ENCODE measurements at regions not wholly inside any gene's neighbourhood (a gene's known extent, or its start where the extent isn't known, plus 50 kb on each side); places are given as distances from the start of the nearest gene placed in this dataset.

GRCh38 chr9:14538526-14538925 is 154.7 kb downstream of the ZDHHC21 start:
- TF ChIP-seq, protein P1, sequence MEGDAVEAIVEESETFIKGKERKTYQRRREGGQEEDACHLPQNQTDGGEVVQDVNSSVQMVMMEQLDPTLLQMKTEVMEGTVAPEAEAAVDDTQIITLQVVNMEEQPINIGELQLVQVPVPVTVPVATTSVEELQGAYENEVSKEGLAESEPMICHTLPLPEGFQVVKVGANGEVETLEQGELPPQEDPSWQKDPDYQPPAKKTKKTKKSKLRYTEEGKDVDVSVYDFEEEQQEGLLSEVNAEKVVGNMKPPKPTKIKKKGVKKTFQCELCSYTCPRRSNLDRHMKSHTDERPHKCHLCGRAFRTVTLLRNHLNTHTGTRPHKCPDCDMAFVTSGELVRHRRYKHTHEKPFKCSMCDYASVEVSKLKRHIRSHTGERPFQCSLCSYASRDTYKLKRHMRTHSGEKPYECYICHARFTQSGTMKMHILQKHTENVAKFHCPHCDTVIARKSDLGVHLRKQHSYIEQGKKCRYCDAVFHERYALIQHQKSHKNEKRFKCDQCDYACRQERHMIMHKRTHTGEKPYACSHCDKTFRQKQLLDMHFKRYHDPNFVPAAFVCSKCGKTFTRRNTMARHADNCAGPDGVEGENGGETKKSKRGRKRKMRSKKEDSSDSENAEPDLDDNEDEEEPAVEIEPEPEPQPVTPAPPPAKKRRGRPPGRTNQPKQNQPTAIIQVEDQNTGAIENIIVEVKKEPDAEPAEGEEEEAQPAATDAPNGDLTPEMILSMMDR (IDR thresholded peaks at IDR 0.05; ENCODE audit: unreplicated experiment) = no peak
- H3K4me1 Mint-ChIP-seq = peaks cover 30% of the 10 kb centered on the region

DNA sequence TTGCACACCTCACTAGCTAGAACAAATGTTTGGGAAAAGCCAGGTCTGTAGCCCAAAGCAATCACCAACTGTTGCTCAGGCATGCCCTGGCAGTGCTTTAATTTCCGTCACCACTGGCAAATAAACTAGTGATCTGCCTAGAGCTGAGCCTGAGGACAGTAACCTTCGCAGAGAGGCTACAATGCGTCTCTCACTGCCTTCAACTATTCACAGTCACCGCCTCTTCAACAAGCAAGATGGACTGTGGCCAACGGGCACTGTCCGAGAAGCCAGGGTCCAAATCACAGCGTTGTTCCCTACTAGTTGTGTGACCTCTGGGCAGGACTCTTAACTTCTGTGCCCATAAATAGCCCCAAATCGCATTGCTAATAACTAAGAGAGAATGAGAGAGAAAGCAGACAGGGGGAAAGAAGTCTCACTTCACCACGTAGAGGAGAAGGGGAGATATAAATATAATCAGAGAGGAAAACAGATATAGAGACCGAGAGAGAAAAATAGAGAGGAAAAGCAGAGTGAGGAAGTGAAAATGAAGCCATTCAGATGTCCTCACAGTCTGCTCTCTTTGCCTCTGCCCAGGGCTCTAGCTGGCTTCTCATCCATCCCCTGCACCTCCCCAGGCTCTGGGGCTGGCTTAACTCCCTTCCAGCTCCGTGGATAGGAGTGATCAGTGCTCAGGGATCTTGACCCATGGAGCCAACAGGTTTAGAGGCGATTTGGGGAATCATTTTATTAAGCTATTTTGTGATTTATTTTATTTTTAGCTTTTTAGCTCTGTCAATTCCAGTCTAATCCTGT is 157.9 kb downstream of the ZDHHC21 start:
- Mint-ChIP-seq H3K9me3 (peaks cover 8% of the 10 kb centered on the region), H3K4me1 (peaks cover 45% of the 10 kb centered on the region), H3K27me3 (ENCODE audit: low read depth) (no peaks in the 10 kb centered on the region), H3K4me3 (no peak overlapping the region), H3K27ac (no peak overlapping the region), H3K36me3 (no peaks in the 10 kb centered on the region)
- DNase-seq (ENCODE audit: low spot score in 2 of 2, unreplicated experiment in 2 of 2) = no peak
- TF ChIP-seq, protein P1 (IDR thresholded peaks at IDR 0.05; ENCODE audit: unreplicated experiment) = no peak

More at GRCh38 chr9:14538526-14538925, 154.7 kb downstream of the ZDHHC21 start:
- no peak overlapping the region for H3K4me3 Mint-ChIP-seq
- H3K27me3 Mint-ChIP-seq (ENCODE audit: low read depth) = no peaks in the 10 kb centered on the region
- peaks cover 8% of the 10 kb centered on the region for H3K9me3 Mint-ChIP-seq
- H3K36me3 Mint-ChIP-seq = no peaks in the 10 kb centered on the region
- H3K27ac Mint-ChIP-seq = no peak overlapping the region
- DNase-seq (ENCODE audit: low spot score in 2 of 2, unreplicated experiment in 2 of 2) = no peak

GRCh38 chr9:14533867-14534640 is 159.2 kb downstream of the ZDHHC21 start:
- peaks cover 1% of the 10 kb centered on the region for H3K9me3 Mint-ChIP-seq
- peak overlapping the region; percentile 9 for H3K27ac Mint-ChIP-seq
- H3K27me3 Mint-ChIP-seq (ENCODE audit: low read depth) = no peaks in the 10 kb centered on the region
- no peak overlapping the region for H3K4me3 Mint-ChIP-seq
- TF ChIP-seq, protein P1 (IDR thresholded peaks at IDR 0.05; ENCODE audit: unreplicated experiment) = no peak
- DNase-seq (ENCODE audit: low spot score in 2 of 2, unreplicated experiment in 2 of 2) = no peak
- no peaks in the 10 kb centered on the region for H3K36me3 Mint-ChIP-seq
- peaks cover 46% of the 10 kb centered on the region for H3K4me1 Mint-ChIP-seq

GRCh38 chr9:14532456-14533115 is 160.6 kb downstream of the ZDHHC21 start:
- TF ChIP-seq, protein P1 (IDR thresholded peaks at IDR 0.05; ENCODE audit: unreplicated experiment) = no peak
- Mint-ChIP-seq H3K4me1 (peaks cover 37% of the 10 kb centered on the region), H3K36me3 (no peaks in the 10 kb centered on the region), H3K4me3 (no peak overlapping the region), H3K9me3 (no peaks in the 10 kb centered on the region), H3K27me3 (ENCODE audit: low read depth) (no peaks in the 10 kb centered on the region), H3K27ac (peak overlapping the region; percentile 27)
- no peak for DNase-seq (ENCODE audit: low spot score in 2 of 2, unreplicated experiment in 2 of 2)

GRCh38 chr9:14531341-14532269 is 161.6 kb downstream of the ZDHHC21 start:
- TF ChIP-seq, protein P1 (IDR thresholded peaks at IDR 0.05; ENCODE audit: unreplicated experiment) = no peak
- no peak for DNase-seq (ENCODE audit: low spot score in 2 of 2, unreplicated experiment in 2 of 2)
- H3K4me3 Mint-ChIP-seq = no peak overlapping the region
- peaks cover 34% of the 10 kb centered on the region for H3K4me1 Mint-ChIP-seq
- no peaks in the 10 kb centered on the region for H3K36me3 Mint-ChIP-seq
- no peaks in the 10 kb centered on the region for H3K27me3 Mint-ChIP-seq (ENCODE audit: low read depth)
- H3K9me3 Mint-ChIP-seq = no peaks in the 10 kb centered on the region
- H3K27ac Mint-ChIP-seq = no peak overlapping the region
